Breast epithelium (tissue), 4 donors: ENCODE measurements at regions not wholly inside any gene's neighbourhood (a gene's known extent, or its start where the extent isn't known, plus 50 kb on each side); places are given as distances from the start of the nearest gene placed in this dataset.
A peak's percentile ranks its signal among the peaks of the same experiment; 100 is the strongest.

Source experiments
- DNase-seq, 2 donors: peaks; one replicate each; pipeline ENCODE4 v3.0.0-alpha.2; 2019; ENCODE audit warnings: low spot score in 2 of 2
- H3K27ac ChIP-seq, 2 donors: fragments of 200-600 bp; sonication (generic) in 1 of 2; one replicate each; pipeline ENCODE4 v1.5.1; 2016 to 2019; ENCODE audit warnings: mild to moderate bottlenecking in 1 of 2
- H3K27me3 ChIP-seq, 2 donors: fragments of 200-600 bp; sonication (generic) in 1 of 2; one replicate each; pipeline versions ENCODE4 v1.5.1 to v1.6.0; 2017 to 2019; ENCODE audit warnings: control low read depth in 1 of 2, mild to moderate bottlenecking in 1 of 2
- H3K36me3 ChIP-seq: fragments of 200-600 bp; one replicate; pipeline ENCODE4 v1.5.1; 2019
- H3K4me1 ChIP-seq, 2 donors: fragments of 200-600 bp; sonication (generic); one replicate each; pipeline ENCODE4 v1.5.1; 2016 to 2019; ENCODE audit warnings: control low read depth in 1 of 2
- H3K4me3 ChIP-seq, 3 donors: fragments of 200-600 bp; sonication (generic); 1 replicate in 2 of 3; 2 replicates in 1 of 3; pipeline ENCODE4 v1.5.1; 2016 to 2019; ENCODE audit warnings: mild to moderate bottlenecking in 3 of 3, moderate library complexity in 2 of 3
- H3K9me3 ChIP-seq, 2 donors: fragments of 200-600 bp; sonication (generic) in 1 of 2; one replicate each; pipeline ENCODE4 v1.5.1; 2016 to 2019; ENCODE audit warnings: control low read depth in 1 of 2
- CTCF ChIP-seq, 3 donors: fragments of 450-650 bp; IDR thresholded peaks; one replicate each; pipeline ENCODE4 v1.5.1; 2016 to 2017; ENCODE audit warnings: antibody characterized with exemption in 3 of 3, mild to moderate bottlenecking in 3 of 3, moderate library complexity in 3 of 3
- POLR2A ChIP-seq: fragments of 450-650 bp; IDR thresholded peaks from one replicate; pipeline ENCODE4 v1.6.1; 2016; ENCODE audit warnings: antibody characterized with exemption, mild to moderate bottlenecking, moderate library complexity
- POLR2AphosphoS5 ChIP-seq, 3 donors: sonication (generic); formaldehyde crosslinking; IDR thresholded peaks; one replicate each; pipeline ENCODE4 v1.6.1; 2017; ENCODE audit warnings: antibody characterized with exemption in 3 of 3
- intact Hi-C: fragments of 100-400 bp; cut with DNase I; formaldehyde crosslinking; loops from one replicate; pipeline ENCODE4 v1.15.1; 2023; ENCODE audit warnings: low total_unique reads

GRCh38 chr10:91163869-91164474, 56.5 kb upstream of the PCGF5 start:
- TF ChIP-seq POLR2A (no peak), POLR2AphosphoS5 (IDR thresholded peaks at IDR 0.05) (peak in 2 of 3 donors; percentile 35 to 69), CTCF (IDR thresholded peaks at IDR 0.05) (no peak)
- H3K36me3 ChIP-seq = no peaks in the 10 kb centered on the region
- peak overlapping the region; percentile 85 to 97 (median 96) for H3K4me3 ChIP-seq
- H3K9me3 ChIP-seq = no peaks in the 10 kb centered on the region
- no peaks in the 10 kb centered on the region for H3K4me1 ChIP-seq
- intact Hi-C loops = no loop called here
- H3K27me3 ChIP-seq = no peaks in the 10 kb centered on the region
- H3K27ac ChIP-seq = peak overlapping the region; percentile 98
- DNase-seq = peak; percentile 70 to 74

- Histone ChIP-seq H3K27me3 (no peaks in the 10 kb centered on the region), H3K4me1 (no peaks in the 10 kb centered on the region), H3K36me3 (no peaks in the 10 kb centered on the region), H3K27ac (peak overlapping the region; percentile 98), H3K4me3 (peak overlapping the region in 2 of 3 donors; percentile 85 to 97), H3K9me3 (no peaks in the 10 kb centered on the region)
- TF ChIP-seq POLR2A = no peak
- TF ChIP-seq CTCF (IDR thresholded peaks at IDR 0.05) = no peak
- TF ChIP-seq POLR2AphosphoS5 (IDR thresholded peaks at IDR 0.05) = no peak
- DNase-seq = no peak
- intact Hi-C loops = no loop called here
Observed at GRCh38 chr10:91164520-91165065, 55.9 kb upstream of the PCGF5 start.

GRCh38 chr10:91167406-91167805, 53.1 kb upstream of the PCGF5 start:
- Histone ChIP-seq H3K27ac (no peak overlapping the region), H3K4me3 (no peak overlapping the region), H3K27me3 (no peaks in the 10 kb centered on the region), H3K36me3 (no peaks in the 10 kb centered on the region), H3K4me1 (no peaks in the 10 kb centered on the region), H3K9me3 (no peaks in the 10 kb centered on the region)
- TF ChIP-seq POLR2A (no peak), POLR2AphosphoS5 (IDR thresholded peaks at IDR 0.05) (no peak), CTCF (IDR thresholded peaks at IDR 0.05) (no peak)
- no peak for DNase-seq
- intact Hi-C loops = no loop called here

GRCh38 chr10:91170418-91170817, 50.0 kb upstream of the PCGF5 start:
- Histone ChIP-seq H3K9me3 (no peaks in the 10 kb centered on the region), H3K4me1 (no peaks in the 10 kb centered on the region), H3K27ac (no peak overlapping the region), H3K36me3 (no peaks in the 10 kb centered on the region), H3K27me3 (no peaks in the 10 kb centered on the region), H3K4me3 (no peak overlapping the region)
- DNase-seq = no peak
- intact Hi-C loops = no loop called here
- no peak for TF ChIP-seq POLR2AphosphoS5 (IDR thresholded peaks at IDR 0.05)
- no peak for TF ChIP-seq POLR2A
- no peak for TF ChIP-seq CTCF (IDR thresholded peaks at IDR 0.05)
